ENCODE measurements at regions not wholly inside any gene's neighbourhood (a gene's known extent, or its start where the extent isn't known, plus 50 kb on each side); places are given as distances from the start of the nearest gene placed in this dataset.

DNA sequence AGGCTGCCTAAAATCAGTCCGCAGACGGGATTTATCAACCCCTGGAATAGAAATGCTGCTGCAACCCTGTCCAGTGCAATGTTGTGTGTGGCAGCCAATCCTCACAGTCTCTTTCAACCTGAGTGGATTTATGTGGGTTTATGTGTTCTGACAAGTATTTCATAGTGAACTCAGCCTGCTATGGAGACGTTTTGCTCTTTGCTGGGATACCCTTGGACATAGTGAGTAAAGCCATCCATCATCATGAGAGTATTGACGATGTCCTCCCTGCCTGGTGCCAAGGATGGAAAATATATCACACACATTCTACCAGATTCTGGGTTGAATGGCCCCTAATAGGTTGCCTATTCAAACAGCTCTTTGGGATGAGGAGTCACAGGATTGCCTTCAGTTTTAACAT is 219.1 kb downstream of the SOCS6 start:
- TF ChIP-seq, protein P1, sequence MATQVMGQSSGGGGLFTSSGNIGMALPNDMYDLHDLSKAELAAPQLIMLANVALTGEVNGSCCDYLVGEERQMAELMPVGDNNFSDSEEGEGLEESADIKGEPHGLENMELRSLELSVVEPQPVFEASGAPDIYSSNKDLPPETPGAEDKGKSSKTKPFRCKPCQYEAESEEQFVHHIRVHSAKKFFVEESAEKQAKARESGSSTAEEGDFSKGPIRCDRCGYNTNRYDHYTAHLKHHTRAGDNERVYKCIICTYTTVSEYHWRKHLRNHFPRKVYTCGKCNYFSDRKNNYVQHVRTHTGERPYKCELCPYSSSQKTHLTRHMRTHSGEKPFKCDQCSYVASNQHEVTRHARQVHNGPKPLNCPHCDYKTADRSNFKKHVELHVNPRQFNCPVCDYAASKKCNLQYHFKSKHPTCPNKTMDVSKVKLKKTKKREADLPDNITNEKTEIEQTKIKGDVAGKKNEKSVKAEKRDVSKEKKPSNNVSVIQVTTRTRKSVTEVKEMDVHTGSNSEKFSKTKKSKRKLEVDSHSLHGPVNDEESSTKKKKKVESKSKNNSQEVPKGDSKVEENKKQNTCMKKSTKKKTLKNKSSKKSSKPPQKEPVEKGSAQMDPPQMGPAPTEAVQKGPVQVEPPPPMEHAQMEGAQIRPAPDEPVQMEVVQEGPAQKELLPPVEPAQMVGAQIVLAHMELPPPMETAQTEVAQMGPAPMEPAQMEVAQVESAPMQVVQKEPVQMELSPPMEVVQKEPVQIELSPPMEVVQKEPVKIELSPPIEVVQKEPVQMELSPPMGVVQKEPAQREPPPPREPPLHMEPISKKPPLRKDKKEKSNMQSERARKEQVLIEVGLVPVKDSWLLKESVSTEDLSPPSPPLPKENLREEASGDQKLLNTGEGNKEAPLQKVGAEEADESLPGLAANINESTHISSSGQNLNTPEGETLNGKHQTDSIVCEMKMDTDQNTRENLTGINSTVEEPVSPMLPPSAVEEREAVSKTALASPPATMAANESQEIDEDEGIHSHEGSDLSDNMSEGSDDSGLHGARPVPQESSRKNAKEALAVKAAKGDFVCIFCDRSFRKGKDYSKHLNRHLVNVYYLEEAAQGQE (IDR thresholded peaks at IDR 0.05; ENCODE audit: insufficient read depth in 1 of 2, low read depth in 2 of 2, low read length in 2 of 2) = no peak
- no peak for TF ChIP-seq FOXP2 (optimal IDR thresholded peaks at IDR 0.05; ENCODE audit: borderline replicate concordance, extremely low read depth, extremely low read length, insufficient read depth)

DNA sequence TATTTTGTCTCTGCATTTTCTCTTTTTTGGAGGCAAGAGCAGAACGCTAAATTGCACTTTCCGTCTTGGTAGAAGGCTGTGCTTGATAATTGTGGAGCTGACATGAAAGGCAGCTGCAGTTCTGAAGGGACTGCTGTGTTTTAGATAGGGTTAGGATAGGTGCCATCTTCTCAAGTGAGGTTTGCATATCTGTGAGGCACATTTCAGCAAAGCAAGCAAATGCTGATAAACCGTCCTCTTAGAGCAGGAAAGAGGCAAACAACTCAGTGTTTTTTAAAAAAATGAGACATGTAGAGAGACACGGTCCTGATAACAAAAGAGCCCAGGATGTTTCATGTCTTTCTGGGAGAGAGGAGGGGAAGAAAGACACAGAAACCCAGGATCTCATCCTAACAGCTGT is 217.7 kb downstream of the SOCS6 start:
- TF ChIP-seq, protein P1 (IDR thresholded peaks at IDR 0.05; ENCODE audit: insufficient read depth in 1 of 2, low read depth in 2 of 2, low read length in 2 of 2) = no peak
- no peak for TF ChIP-seq TAF1 (IDR thresholded peaks at IDR 0.05; ENCODE audit: borderline replicate concordance, insufficient read depth, low read length)
- TF ChIP-seq POLR2AphosphoS5 (IDR thresholded peaks at IDR 0.05; ENCODE audit: low read depth, low read length) = no peak
- no peak for TF ChIP-seq FOXP2 (optimal IDR thresholded peaks at IDR 0.05; ENCODE audit: borderline replicate concordance, extremely low read depth, extremely low read length, insufficient read depth)
- TF ChIP-seq SIN3A (IDR thresholded peaks at IDR 0.05; ENCODE audit: borderline replicate concordance, insufficient read depth, low read length) = no peak

DNA sequence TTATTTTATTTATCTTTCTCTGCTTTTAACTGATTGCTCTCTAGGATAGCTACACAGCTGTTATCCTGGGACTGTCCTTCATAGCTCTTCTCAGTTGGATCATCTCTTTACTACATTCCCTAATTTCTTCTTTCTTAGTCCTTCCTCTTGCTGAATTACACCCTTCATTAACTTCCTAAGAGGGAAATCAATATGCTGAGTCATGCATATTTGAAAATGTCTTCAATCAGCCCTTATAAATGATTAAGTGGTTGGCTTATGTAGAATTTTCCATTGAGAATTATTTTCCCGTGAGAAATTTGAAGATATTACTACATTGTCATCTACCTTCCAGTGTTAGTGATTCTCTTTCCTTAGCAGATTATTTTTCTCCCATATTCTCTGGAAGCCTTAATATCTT is 214.2 kb downstream of the SOCS6 start:
- TF ChIP-seq FOXP2 (optimal IDR thresholded peaks at IDR 0.05; ENCODE audit: borderline replicate concordance, extremely low read depth, extremely low read length, insufficient read depth) = no peak
- TF ChIP-seq POLR2AphosphoS5 (IDR thresholded peaks at IDR 0.05; ENCODE audit: low read depth, low read length) = no peak
- TF ChIP-seq TAF1 (IDR thresholded peaks at IDR 0.05; ENCODE audit: borderline replicate concordance, insufficient read depth, low read length) = no peak
- TF ChIP-seq, protein P1 (IDR thresholded peaks at IDR 0.05; ENCODE audit: insufficient read depth in 1 of 2, low read depth in 2 of 2, low read length in 2 of 2) = no peak
- TF ChIP-seq SIN3A (IDR thresholded peaks at IDR 0.05; ENCODE audit: borderline replicate concordance, insufficient read depth, low read length) = no peak

DNA sequence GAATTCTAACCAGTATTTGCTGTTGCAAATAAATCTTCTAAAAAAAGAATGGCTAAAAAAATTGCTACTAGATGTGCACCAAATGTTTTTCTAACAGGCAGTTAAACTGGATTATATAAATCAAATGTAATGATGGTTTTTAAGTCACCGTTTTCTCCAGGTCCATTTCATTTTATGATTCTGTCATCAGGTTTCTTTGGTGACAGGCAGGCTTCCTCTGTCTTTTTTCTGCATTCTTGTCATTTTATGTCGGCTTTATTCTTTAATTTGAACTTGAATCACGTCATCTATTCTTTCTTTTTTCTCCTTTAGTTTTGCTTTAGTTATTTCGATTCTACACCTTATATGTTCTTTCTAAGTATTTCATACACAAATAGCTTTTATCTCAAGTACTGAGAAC is 212.5 kb downstream of the SOCS6 start:
- no peak for TF ChIP-seq POLR2AphosphoS5 (IDR thresholded peaks at IDR 0.05; ENCODE audit: low read depth, low read length)
- TF ChIP-seq SIN3A (IDR thresholded peaks at IDR 0.05; ENCODE audit: borderline replicate concordance, insufficient read depth, low read length) = no peak
- TF ChIP-seq FOXP2 (optimal IDR thresholded peaks at IDR 0.05; ENCODE audit: borderline replicate concordance, extremely low read depth, extremely low read length, insufficient read depth) = no peak
- TF ChIP-seq, protein P1 (IDR thresholded peaks at IDR 0.05; ENCODE audit: insufficient read depth in 1 of 2, low read depth in 2 of 2, low read length in 2 of 2) = no peak
- TF ChIP-seq TAF1 (IDR thresholded peaks at IDR 0.05; ENCODE audit: borderline replicate concordance, insufficient read depth, low read length) = no peak

DNA sequence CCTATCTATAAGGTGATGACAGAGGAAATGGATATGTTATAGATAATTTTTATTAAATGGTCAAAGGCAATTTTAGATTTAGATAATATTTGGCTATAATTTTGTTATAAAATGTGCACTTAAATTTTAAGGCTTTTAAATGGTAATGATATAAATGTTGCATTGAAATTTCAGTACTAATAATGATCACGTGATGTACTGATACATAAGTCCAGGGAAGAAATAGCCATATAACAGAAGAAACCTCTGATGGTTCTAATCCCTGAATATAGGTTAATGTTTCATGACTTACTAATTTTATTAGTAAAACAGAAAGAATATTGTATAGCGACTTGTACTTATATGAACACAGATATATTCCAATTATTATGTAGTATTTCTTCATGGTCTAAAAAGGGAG is 211.9 kb downstream of the SOCS6 start:
- TF ChIP-seq POLR2AphosphoS5 (IDR thresholded peaks at IDR 0.05; ENCODE audit: low read depth, low read length) = no peak
- TF ChIP-seq, protein P1 (IDR thresholded peaks at IDR 0.05; ENCODE audit: insufficient read depth in 1 of 2, low read depth in 2 of 2, low read length in 2 of 2) = no peak
- TF ChIP-seq SIN3A (IDR thresholded peaks at IDR 0.05; ENCODE audit: borderline replicate concordance, insufficient read depth, low read length) = no peak
- no peak for TF ChIP-seq TAF1 (IDR thresholded peaks at IDR 0.05; ENCODE audit: borderline replicate concordance, insufficient read depth, low read length)
- TF ChIP-seq FOXP2 (optimal IDR thresholded peaks at IDR 0.05; ENCODE audit: borderline replicate concordance, extremely low read depth, extremely low read length, insufficient read depth) = no peak

All from PFSK-1 (cell line).